ENCODE measurements at regions not wholly inside any gene's neighbourhood (a gene's known extent, or its start where the extent isn't known, plus 50 kb on each side); places are given as distances from the start of the nearest gene placed in this dataset.

DNA sequence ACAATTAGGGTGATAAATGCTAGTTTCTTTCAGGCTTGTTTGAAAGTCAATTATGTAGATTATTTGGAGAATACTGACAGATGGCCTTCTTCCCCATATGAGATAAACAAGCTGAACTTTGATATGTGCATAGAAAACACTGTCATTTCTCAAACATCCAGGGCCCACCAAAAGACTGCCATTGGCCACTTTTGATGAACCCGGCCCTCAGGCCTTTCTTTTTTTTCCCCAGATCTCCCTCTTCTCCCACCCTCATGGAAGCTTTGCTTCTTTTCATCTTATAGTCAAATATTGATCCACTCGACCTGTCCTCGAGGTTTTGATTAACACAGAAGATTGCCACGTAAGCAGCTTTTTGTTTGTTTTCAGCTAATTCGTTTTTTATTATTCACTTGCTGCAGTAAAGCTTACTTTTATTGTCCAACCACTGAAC is 377.4 kb downstream of the SMARCA1 start:
- no peak overlapping the region for H3K4me2 ChIP-seq

GRCh38 chrX:129145385-129145784 is 377.9 kb downstream of the SMARCA1 start:
- no peak overlapping the region for H3K9ac ChIP-seq
- H4K20me1 ChIP-seq (ENCODE audit: insufficient read depth), result no peaks in the 10 kb centered on the region
- H2AFZ ChIP-seq (ENCODE audit: low read depth), result no peak overlapping the region
- H3K4me2 ChIP-seq, result no peak overlapping the region
- H3K4me3 ChIP-seq (IDR thresholded peaks at IDR 0.05; ENCODE audit: insufficient read depth, low read depth, low read length), result no peak overlapping the region
- H3K79me2 ChIP-seq (ENCODE audit: insufficient read depth, low read depth), result no peaks in the 10 kb centered on the region
- H3K4me1 ChIP-seq (ENCODE audit: low read depth, poor library complexity, severe bottlenecking), result no peaks in the 10 kb centered on the region
- TF ChIP-seq, protein P1, sequence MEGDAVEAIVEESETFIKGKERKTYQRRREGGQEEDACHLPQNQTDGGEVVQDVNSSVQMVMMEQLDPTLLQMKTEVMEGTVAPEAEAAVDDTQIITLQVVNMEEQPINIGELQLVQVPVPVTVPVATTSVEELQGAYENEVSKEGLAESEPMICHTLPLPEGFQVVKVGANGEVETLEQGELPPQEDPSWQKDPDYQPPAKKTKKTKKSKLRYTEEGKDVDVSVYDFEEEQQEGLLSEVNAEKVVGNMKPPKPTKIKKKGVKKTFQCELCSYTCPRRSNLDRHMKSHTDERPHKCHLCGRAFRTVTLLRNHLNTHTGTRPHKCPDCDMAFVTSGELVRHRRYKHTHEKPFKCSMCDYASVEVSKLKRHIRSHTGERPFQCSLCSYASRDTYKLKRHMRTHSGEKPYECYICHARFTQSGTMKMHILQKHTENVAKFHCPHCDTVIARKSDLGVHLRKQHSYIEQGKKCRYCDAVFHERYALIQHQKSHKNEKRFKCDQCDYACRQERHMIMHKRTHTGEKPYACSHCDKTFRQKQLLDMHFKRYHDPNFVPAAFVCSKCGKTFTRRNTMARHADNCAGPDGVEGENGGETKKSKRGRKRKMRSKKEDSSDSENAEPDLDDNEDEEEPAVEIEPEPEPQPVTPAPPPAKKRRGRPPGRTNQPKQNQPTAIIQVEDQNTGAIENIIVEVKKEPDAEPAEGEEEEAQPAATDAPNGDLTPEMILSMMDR (conservative IDR thresholded peaks at IDR 0.05; ENCODE audit: low read depth, low read length), result no peak
- no peaks in the 10 kb centered on the region for H3K36me3 ChIP-seq (ENCODE audit: insufficient read depth)
- H3K27me3 ChIP-seq (ENCODE audit: insufficient read depth, low read depth), result no peaks in the 10 kb centered on the region
- H3K27ac ChIP-seq, result no peak overlapping the region

More for the DNA sequence above, 377.4 kb downstream of the SMARCA1 start:
- Histone ChIP-seq H3K27ac (no peak overlapping the region), H3K4me3 (IDR thresholded peaks at IDR 0.05; ENCODE audit: insufficient read depth, low read depth, low read length) (no peak overlapping the region), H3K9ac (no peak overlapping the region), H4K20me1 (ENCODE audit: insufficient read depth) (no peaks in the 10 kb centered on the region), H2AFZ (ENCODE audit: low read depth) (no peak overlapping the region), H3K79me2 (ENCODE audit: insufficient read depth, low read depth) (no peaks in the 10 kb centered on the region), H3K27me3 (ENCODE audit: insufficient read depth, low read depth) (no peaks in the 10 kb centered on the region), H3K4me1 (ENCODE audit: low read depth, poor library complexity, severe bottlenecking) (no peaks in the 10 kb centered on the region), H3K36me3 (ENCODE audit: insufficient read depth) (no peaks in the 10 kb centered on the region)
- TF ChIP-seq, protein P1 (conservative IDR thresholded peaks at IDR 0.05; ENCODE audit: low read depth, low read length), result no peak

DNA sequence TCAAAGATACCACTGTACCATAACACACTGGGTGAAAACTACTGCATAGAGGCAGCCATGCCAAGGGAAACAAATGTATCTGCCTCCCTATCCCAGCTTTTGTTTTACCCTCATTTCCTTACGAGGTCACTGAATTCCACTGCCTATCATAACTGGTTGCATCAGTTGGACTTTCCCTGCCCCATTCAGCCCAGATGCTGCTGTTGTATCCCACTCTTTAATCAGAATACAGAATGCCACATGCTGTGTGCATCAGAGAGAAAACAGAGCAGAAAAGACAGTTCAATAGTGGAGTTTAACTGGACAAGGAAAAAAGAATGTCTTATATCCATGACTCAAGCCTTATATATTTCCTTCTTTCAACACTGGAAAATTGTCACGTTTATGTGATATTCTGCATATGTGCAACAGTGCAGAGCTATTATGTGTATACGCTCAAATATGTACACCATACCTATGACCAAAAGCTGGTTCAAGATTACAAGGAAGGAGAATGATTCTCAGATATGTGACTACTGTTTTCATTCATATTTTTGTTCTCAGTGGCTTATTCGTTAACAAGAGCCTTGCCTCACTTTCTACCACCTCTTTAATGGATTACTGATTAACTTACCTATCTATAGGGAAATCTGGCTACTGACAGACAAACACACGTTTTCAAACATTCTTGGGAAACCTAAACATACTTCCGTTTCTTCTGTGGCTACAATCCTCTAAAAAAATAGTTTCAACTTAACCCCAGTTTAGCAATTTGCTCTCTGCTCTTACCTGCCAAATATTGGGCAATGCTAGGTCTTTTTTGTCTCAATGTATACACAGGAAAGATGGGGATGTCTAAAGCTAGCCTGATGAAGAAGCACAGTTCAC is 378.9 kb downstream of the SMARCA1 start:
- Histone ChIP-seq H3K27me3 (ENCODE audit: insufficient read depth, low read depth) (no peaks in the 10 kb centered on the region), H3K27ac (no peak overlapping the region), H3K4me3 (IDR thresholded peaks at IDR 0.05; ENCODE audit: insufficient read depth, low read depth, low read length) (no peak overlapping the region), H2AFZ (ENCODE audit: low read depth) (no peak overlapping the region), H3K4me1 (ENCODE audit: low read depth, poor library complexity, severe bottlenecking) (no peaks in the 10 kb centered on the region), H3K79me2 (ENCODE audit: insufficient read depth, low read depth) (no peaks in the 10 kb centered on the region), H3K36me3 (ENCODE audit: insufficient read depth) (no peaks in the 10 kb centered on the region), H4K20me1 (ENCODE audit: insufficient read depth) (no peaks in the 10 kb centered on the region), H3K9ac (no peak overlapping the region), H3K4me2 (no peak overlapping the region)
- TF ChIP-seq, protein P1 (conservative IDR thresholded peaks at IDR 0.05; ENCODE audit: low read depth, low read length), result no peak

DNA sequence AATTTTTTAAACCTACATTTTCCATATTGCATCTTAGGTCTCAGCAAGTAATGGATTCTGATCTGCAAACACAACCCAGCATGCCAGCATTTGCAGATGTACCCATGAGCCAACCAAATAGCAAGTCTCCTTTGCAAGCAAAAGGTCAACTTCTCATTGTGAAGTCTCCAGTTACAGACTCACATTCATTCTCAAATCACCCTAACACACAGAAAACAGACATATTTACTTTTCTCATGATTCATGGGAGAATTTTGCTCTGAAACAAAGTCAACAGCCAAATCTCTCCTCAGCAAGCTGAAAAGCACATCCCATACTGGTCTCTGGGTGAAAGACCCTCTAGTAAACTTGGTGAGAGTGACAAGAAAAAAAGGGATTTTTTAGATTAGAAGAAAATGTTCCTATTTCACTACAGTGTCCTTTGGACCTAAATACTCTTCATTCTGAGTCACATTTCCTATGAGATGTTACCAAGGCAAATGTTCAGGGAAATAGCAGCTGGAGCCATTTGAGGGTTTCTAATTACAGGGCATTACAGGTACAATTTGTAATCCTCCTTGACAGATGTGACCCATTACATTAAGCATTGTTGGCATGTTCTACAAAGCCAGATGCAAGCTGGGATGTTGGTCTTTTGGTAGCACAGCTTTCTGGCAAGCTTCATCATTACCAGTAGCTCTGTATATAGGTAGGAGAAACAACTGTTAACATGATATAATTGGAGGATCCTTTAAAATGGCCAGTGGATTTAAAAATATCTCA is 383.3 kb downstream of the SMARCA1 start:
- Histone ChIP-seq H3K4me1 (ENCODE audit: low read depth, poor library complexity, severe bottlenecking) (no peaks in the 10 kb centered on the region), H3K9ac (no peak overlapping the region), H3K27ac (no peak overlapping the region), H3K4me2 (no peak overlapping the region), H3K79me2 (ENCODE audit: insufficient read depth, low read depth) (no peaks in the 10 kb centered on the region), H4K20me1 (ENCODE audit: insufficient read depth) (no peaks in the 10 kb centered on the region), H3K4me3 (IDR thresholded peaks at IDR 0.05; ENCODE audit: insufficient read depth, low read depth, low read length) (no peak overlapping the region), H2AFZ (ENCODE audit: low read depth) (no peak overlapping the region), H3K27me3 (ENCODE audit: insufficient read depth, low read depth) (no peaks in the 10 kb centered on the region), H3K36me3 (ENCODE audit: insufficient read depth) (no peaks in the 10 kb centered on the region)
- TF ChIP-seq, protein P1 (conservative IDR thresholded peaks at IDR 0.05; ENCODE audit: low read depth, low read length), result no peak
